Panc1 (cell line): ENCODE measurements at regions not wholly inside any gene's neighbourhood (a gene's known extent, or its start where the extent isn't known, plus 50 kb on each side); places are given as distances from the start of the nearest gene placed in this dataset.

Experiments
- ATAC-seq: fragments of 200-7000 bp; cut with Tn5 transposase; 2 replicates; pipeline ENCODE4 v1.9.1; 2020; ENCODE audit warnings: mild to moderate bottlenecking, moderate library complexity
- BruUV-seq: library from RNA; stranded (reverse); fragments of 400-500 nt; replicated peaks from 2 replicates; lab custom pipeline; 2021; lab: Mats Ljungman, UMichigan
- CTCF ChIA-PET: fragments of 300-600 bp; sonication (Branson Sonifier 250); formaldehyde crosslinking; loops from one replicate; lab custom pipeline; 2022; ENCODE audit warnings: antibody characterized with exemption; lab: Charles Lee
- POLR2A ChIA-PET: fragments of 300-600 bp; sonication (Branson Sonifier 250); formaldehyde crosslinking; loops from one replicate; lab custom pipeline; 2022; ENCODE audit warnings: antibody characterized with exemption; lab: Charles Lee
- DNase-seq: peaks from one replicate; pipeline ENCODE4 v3.0.0-alpha.2; 2010; ENCODE audit warnings: low read depth, low spot score
- H3K27ac ChIP-seq: 2 replicates; pipeline ENCODE4 v1.5.1; 2011; ENCODE audit warnings: mild to moderate bottlenecking, low read length, inconsistent platforms
- H3K27me3 ChIP-seq: fragments of 200-500 bp; sonication (Bioruptor generic); 2 replicates; pipeline ENCODE4 v1.6.0; 2014; ENCODE audit warnings: low read length, inconsistent platforms; ENCODE audit not compliant: control insufficient read depth, insufficient read depth
- H3K36me3 ChIP-seq: fragments of 200-500 bp; sonication (Bioruptor generic); 2 replicates; pipeline ENCODE4 v1.5.1; 2014; ENCODE audit warnings: inconsistent platforms, mild to moderate bottlenecking, low read length, moderate library complexity; ENCODE audit not compliant: control insufficient read depth, insufficient read depth
- H3K4me1 ChIP-seq: 2 replicates; pipeline ENCODE4 v1.5.1; 2011; ENCODE audit warnings: inconsistent platforms, mild to moderate bottlenecking, low read length, moderate library complexity; ENCODE audit not compliant: control insufficient read depth, insufficient read depth
- H3K4me3 ChIP-seq, 2 experiments: 2 replicates each; pipeline ENCODE4 v1.5.1; 2011 to 2012; ENCODE audit warnings: low read depth in 2 of 2, low read length in 2 of 2, mild to moderate bottlenecking in 2 of 2, inconsistent platforms in 1 of 2, moderate library complexity in 1 of 2
- H3K9me3 ChIP-seq: fragments of 200-500 bp; sonication (Bioruptor generic); 2 replicates; pipeline ENCODE4 v1.5.1; 2014; ENCODE audit warnings: low read depth, mild to moderate bottlenecking, inconsistent platforms, low read length, moderate library complexity; ENCODE audit not compliant: control insufficient read depth, insufficient read depth
- POLR2AphosphoS5 ChIP-seq: IDR thresholded peaks from 2 replicates; pipeline ENCODE4 v1.6.1; 2012; ENCODE audit warnings: mild to moderate bottlenecking, low read depth, low read length, moderate library complexity
- SIN3A ChIP-seq: IDR thresholded peaks from 2 replicates; pipeline ENCODE4 v1.6.1; 2012; ENCODE audit warnings: low read depth, mild to moderate bottlenecking, low read length, moderate library complexity, borderline replicate concordance; ENCODE audit not compliant: insufficient read depth
- TCF7L2 ChIP-seq: IDR thresholded peaks from 2 replicates; pipeline ENCODE4 v1.6.1; 2011; ENCODE audit warnings: mild to moderate bottlenecking, low read depth, low read length, inconsistent platforms
- in situ Hi-C: cut with HindIII; loops from 2 replicates; pipeline ENCODE4 v1.10.0; 2016; ENCODE audit warnings: low sequenced_read_pairs, low pct_unique_long_range_greater_than_20kb
- intact Hi-C: fragments of 100-400 bp; cut with micrococcal nuclease; formaldehyde crosslinking; loops from one replicate; pipeline ENCODE4 v1.10.0; 2022; ENCODE audit not compliant: unreplicated experiment
- TF ChIP-seq, protein P1 (sequence below): fragments of 450-650 bp; IDR thresholded peaks from 2 replicates; pipeline ENCODE4 v1.5.1; 2017; ENCODE audit warnings: mild to moderate bottlenecking
- TF ChIP-seq, protein P2 (sequence below), 2 experiments: IDR thresholded peaks; 2 replicates each; pipeline ENCODE4 v1.6.1; 2011 to 2012; ENCODE audit warnings: low read depth in 2 of 2, control low read depth in 1 of 2, low read length in 1 of 2, mild to moderate bottlenecking in 1 of 2, moderate library complexity in 1 of 2; ENCODE audit not compliant: insufficient read depth in 1 of 2

DNA sequence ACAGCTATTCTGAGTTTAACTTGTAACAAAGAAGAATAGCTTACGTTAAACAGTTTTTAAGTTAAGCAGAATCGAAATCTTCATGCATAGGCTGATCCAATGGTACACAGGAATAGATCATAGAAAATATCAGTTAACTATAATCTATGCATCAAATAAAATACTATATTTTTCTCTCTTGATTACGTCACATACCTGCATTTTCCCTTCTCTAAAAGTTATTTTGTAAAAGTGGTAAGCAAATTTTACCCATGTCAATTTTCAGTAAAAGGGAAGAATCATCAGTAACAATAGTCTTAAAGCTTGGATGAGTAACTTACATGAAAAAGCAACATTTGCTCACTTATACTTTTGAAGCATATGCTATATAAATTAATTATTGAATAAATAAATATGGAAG is 692.4 kb downstream of the FAT4 start:
- intact Hi-C loops, result no loop called here

DNA sequence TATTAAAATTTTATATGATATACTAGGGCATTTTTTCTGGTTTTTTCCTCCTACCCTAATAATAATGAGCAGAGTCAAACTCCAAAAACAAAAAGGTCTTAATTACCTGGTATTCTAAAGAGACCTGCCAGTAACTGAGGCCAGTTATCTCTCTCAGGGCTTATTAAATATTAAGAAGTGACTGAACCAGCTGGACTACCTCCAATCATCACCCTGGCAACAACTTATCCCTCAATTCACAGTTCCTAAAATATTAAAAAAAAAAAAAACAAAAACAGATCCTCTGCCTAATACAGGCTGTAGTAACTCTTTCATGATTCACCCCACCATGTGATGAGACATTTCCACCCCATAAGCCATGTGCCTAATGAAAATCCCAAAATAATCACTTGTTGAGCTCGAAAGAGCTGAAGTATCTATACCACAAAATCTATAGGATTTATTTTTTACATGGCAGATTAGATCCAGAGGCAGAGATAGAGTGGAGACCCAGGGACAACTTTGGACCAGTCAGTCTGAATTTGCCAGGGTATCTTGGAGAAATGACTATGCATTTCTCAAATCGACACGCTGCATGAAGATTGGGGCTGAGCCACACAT is 698.0 kb downstream of the FAT4 start:
- no TSS peak for BruUV-seq
- ATAC-seq (no peak), DNase-seq (no peak)
- Histone ChIP-seq H3K9me3 (no peaks in the 10 kb centered on the region), H3K36me3 (no peaks in the 10 kb centered on the region), H3K27me3 (no peaks in the 10 kb centered on the region), H3K27ac (no peak overlapping the region), H3K4me3 (no peak overlapping the region), H3K4me1 (no peaks in the 10 kb centered on the region)
- CTCF ChIA-PET, result no interaction called here
- intact Hi-C loops, result no loop called here
- POLR2A ChIA-PET, result no interaction called here
- TF ChIP-seq, protein P1, sequence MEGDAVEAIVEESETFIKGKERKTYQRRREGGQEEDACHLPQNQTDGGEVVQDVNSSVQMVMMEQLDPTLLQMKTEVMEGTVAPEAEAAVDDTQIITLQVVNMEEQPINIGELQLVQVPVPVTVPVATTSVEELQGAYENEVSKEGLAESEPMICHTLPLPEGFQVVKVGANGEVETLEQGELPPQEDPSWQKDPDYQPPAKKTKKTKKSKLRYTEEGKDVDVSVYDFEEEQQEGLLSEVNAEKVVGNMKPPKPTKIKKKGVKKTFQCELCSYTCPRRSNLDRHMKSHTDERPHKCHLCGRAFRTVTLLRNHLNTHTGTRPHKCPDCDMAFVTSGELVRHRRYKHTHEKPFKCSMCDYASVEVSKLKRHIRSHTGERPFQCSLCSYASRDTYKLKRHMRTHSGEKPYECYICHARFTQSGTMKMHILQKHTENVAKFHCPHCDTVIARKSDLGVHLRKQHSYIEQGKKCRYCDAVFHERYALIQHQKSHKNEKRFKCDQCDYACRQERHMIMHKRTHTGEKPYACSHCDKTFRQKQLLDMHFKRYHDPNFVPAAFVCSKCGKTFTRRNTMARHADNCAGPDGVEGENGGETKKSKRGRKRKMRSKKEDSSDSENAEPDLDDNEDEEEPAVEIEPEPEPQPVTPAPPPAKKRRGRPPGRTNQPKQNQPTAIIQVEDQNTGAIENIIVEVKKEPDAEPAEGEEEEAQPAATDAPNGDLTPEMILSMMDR, result no peak
- no peak for TF ChIP-seq SIN3A
- TF ChIP-seq, protein P2, sequence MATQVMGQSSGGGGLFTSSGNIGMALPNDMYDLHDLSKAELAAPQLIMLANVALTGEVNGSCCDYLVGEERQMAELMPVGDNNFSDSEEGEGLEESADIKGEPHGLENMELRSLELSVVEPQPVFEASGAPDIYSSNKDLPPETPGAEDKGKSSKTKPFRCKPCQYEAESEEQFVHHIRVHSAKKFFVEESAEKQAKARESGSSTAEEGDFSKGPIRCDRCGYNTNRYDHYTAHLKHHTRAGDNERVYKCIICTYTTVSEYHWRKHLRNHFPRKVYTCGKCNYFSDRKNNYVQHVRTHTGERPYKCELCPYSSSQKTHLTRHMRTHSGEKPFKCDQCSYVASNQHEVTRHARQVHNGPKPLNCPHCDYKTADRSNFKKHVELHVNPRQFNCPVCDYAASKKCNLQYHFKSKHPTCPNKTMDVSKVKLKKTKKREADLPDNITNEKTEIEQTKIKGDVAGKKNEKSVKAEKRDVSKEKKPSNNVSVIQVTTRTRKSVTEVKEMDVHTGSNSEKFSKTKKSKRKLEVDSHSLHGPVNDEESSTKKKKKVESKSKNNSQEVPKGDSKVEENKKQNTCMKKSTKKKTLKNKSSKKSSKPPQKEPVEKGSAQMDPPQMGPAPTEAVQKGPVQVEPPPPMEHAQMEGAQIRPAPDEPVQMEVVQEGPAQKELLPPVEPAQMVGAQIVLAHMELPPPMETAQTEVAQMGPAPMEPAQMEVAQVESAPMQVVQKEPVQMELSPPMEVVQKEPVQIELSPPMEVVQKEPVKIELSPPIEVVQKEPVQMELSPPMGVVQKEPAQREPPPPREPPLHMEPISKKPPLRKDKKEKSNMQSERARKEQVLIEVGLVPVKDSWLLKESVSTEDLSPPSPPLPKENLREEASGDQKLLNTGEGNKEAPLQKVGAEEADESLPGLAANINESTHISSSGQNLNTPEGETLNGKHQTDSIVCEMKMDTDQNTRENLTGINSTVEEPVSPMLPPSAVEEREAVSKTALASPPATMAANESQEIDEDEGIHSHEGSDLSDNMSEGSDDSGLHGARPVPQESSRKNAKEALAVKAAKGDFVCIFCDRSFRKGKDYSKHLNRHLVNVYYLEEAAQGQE (IDR thresholded peaks at IDR 0.05; ENCODE audit: insufficient read depth in 1 of 2, low read depth in 2 of 2, low read length in 1 of 2), result no peak
- no peak for TF ChIP-seq POLR2AphosphoS5
- no peak for TF ChIP-seq TCF7L2
- in situ Hi-C loops, result no loop called here

More for the DNA sequence above, 692.4 kb downstream of the FAT4 start:
- ATAC-seq (no peak), DNase-seq (no peak)
- in situ Hi-C loops, result no loop called here
- H3K9me3 ChIP-seq, result no peaks in the 10 kb centered on the region
- H3K4me1 ChIP-seq, result no peaks in the 10 kb centered on the region
- no peaks in the 10 kb centered on the region for H3K27me3 ChIP-seq
- H3K36me3 ChIP-seq, result no peaks in the 10 kb centered on the region
- CTCF ChIA-PET, result no interaction called here
- no TSS peak for BruUV-seq
- POLR2A ChIA-PET, result no interaction called here
- H3K4me3 ChIP-seq, result no peak overlapping the region
- no peak overlapping the region for H3K27ac ChIP-seq
- TF ChIP-seq TCF7L2 (no peak), SIN3A (no peak), POLR2AphosphoS5 (no peak)
- TF ChIP-seq, protein P1, result no peak
- TF ChIP-seq, protein P2 (IDR thresholded peaks at IDR 0.05; ENCODE audit: insufficient read depth in 1 of 2, low read depth in 2 of 2, low read length in 1 of 2), result no peak
